Tibial nerve (tissue), 3 donors: ENCODE measurements at regions not wholly inside any gene's neighbourhood (a gene's known extent, or its start where the extent isn't known, plus 50 kb on each side); places are given as distances from the start of the nearest gene placed in this dataset.

ENCODE experiments used
- CTCF ChIP-seq, 5 experiments: fragments of 200-600 bp in 3 of 5; fragments of 450-650 bp in 2 of 5; sonication (generic) in 3 of 5; IDR thresholded peaks; one replicate each; pipeline ENCODE4 v1.5.1; 2016 to 2019; ENCODE audit warnings: antibody characterized with exemption in 5 of 5, mild to moderate bottlenecking in 3 of 5, moderate library complexity in 2 of 5
- POLR2A ChIP-seq, 2 donors: fragments of 450-650 bp; IDR thresholded peaks; one replicate each; pipeline ENCODE4 v1.6.1; 2017; ENCODE audit warnings: antibody characterized with exemption in 2 of 2, mild to moderate bottlenecking in 2 of 2, moderate library complexity in 2 of 2

GRCh38 chr6:63140692-63141318 lies 70.5 kb upstream of the FKBP1C start:
- TF ChIP-seq POLR2A (IDR thresholded peaks at IDR 0.05) (no peak), CTCF (IDR thresholded peaks at IDR 0.05) (no peak)
